ENCODE measurements at regions not wholly inside any gene's neighbourhood (a gene's known extent, or its start where the extent isn't known, plus 50 kb on each side); places are given as distances from the start of the nearest gene placed in this dataset.

DNA sequence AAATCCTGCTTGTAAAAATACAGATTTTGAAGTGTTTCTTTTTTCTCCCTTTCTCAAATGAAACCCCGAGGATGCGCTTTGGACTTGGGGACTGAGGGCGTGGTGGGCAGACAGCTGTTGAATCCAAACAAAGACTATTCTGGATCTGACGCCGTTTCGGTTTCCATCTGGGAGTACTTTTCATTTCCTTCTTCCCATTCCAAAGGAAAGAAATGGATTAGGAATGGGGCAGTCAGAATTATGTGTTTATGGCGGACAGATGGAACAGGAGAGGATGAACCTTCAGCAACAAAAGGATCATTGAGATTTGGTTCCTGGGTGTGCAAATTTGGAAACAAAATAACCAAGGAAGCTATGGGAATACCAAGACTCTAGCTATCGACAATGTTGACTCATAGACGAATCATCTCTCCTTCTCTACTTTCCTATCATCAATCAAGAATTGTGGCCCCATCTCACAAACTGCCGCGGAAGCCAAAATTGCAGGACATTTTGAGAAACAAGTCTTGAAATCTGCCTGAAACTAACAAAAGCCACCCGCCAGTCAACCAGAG, 300.6 kb downstream of the PARP8 start:
- TF ChIP-seq EZH2phosphoT487 (IDR thresholded peaks at IDR 0.05; ENCODE audit: unreplicated experiment) (no peak), CREB1 (CRISPR knock-in tag; IDR thresholded peaks at IDR 0.05; ENCODE audit: low read depth) (no peak), JUNB (IDR thresholded peaks at IDR 0.05; ENCODE audit: unreplicated experiment) (no peak), EZH2 (IDR thresholded peaks at IDR 0.05; ENCODE audit: low read depth, unreplicated experiment) (no peak), POLR2AphosphoS5 (IDR thresholded peaks at IDR 0.05; ENCODE audit: low read depth) (no peak), NANOG (IDR thresholded peaks at IDR 0.05; ENCODE audit: borderline replicate concordance) (no peak), ZNF331 (CRISPR knock-in tag; IDR thresholded peaks at IDR 0.05; ENCODE audit: low read depth) (no peak), ZNF114 (CRISPR knock-in tag; IDR thresholded peaks at IDR 0.05) (no peak), ETS1 (IDR thresholded peaks at IDR 0.05) (no peak)
- TF ChIP-seq, protein P1, sequence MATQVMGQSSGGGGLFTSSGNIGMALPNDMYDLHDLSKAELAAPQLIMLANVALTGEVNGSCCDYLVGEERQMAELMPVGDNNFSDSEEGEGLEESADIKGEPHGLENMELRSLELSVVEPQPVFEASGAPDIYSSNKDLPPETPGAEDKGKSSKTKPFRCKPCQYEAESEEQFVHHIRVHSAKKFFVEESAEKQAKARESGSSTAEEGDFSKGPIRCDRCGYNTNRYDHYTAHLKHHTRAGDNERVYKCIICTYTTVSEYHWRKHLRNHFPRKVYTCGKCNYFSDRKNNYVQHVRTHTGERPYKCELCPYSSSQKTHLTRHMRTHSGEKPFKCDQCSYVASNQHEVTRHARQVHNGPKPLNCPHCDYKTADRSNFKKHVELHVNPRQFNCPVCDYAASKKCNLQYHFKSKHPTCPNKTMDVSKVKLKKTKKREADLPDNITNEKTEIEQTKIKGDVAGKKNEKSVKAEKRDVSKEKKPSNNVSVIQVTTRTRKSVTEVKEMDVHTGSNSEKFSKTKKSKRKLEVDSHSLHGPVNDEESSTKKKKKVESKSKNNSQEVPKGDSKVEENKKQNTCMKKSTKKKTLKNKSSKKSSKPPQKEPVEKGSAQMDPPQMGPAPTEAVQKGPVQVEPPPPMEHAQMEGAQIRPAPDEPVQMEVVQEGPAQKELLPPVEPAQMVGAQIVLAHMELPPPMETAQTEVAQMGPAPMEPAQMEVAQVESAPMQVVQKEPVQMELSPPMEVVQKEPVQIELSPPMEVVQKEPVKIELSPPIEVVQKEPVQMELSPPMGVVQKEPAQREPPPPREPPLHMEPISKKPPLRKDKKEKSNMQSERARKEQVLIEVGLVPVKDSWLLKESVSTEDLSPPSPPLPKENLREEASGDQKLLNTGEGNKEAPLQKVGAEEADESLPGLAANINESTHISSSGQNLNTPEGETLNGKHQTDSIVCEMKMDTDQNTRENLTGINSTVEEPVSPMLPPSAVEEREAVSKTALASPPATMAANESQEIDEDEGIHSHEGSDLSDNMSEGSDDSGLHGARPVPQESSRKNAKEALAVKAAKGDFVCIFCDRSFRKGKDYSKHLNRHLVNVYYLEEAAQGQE (IDR thresholded peaks at IDR 0.05; ENCODE audit: unreplicated experiment) = no peak
- TF ChIP-seq, protein P2, sequence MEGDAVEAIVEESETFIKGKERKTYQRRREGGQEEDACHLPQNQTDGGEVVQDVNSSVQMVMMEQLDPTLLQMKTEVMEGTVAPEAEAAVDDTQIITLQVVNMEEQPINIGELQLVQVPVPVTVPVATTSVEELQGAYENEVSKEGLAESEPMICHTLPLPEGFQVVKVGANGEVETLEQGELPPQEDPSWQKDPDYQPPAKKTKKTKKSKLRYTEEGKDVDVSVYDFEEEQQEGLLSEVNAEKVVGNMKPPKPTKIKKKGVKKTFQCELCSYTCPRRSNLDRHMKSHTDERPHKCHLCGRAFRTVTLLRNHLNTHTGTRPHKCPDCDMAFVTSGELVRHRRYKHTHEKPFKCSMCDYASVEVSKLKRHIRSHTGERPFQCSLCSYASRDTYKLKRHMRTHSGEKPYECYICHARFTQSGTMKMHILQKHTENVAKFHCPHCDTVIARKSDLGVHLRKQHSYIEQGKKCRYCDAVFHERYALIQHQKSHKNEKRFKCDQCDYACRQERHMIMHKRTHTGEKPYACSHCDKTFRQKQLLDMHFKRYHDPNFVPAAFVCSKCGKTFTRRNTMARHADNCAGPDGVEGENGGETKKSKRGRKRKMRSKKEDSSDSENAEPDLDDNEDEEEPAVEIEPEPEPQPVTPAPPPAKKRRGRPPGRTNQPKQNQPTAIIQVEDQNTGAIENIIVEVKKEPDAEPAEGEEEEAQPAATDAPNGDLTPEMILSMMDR (conservative IDR thresholded peaks at IDR 0.05; ENCODE audit: low read depth in 2 of 2) = no peak

All from GM23338 (cell line).